Liver (tissue), 8 donors: ENCODE measurements at regions not wholly inside any gene's neighbourhood (a gene's known extent, or its start where the extent isn't known, plus 50 kb on each side); places are given as distances from the start of the nearest gene placed in this dataset.

ENCODE experiments used
- DNase-seq: peaks from one replicate; pipeline ENCODE4 v3.0.0-alpha.2; 2017; ENCODE audit warnings: low spot score
- H3K27ac ChIP-seq, 2 donors: one replicate each; pipeline ENCODE4 v1.7.0; 2013; ENCODE audit warnings: inconsistent platforms in 2 of 2, low read length in 2 of 2, control low read depth in 1 of 2, low read depth in 1 of 2, mild to moderate bottlenecking in 1 of 2
- H3K27me3 ChIP-seq, 4 donors: one replicate each; pipeline versions ENCODE4 v1.6.1 to v1.7.0; 2013; ENCODE audit warnings: low read length in 3 of 4, inconsistent platforms in 1 of 4, mild to moderate bottlenecking in 1 of 4, moderate library complexity in 1 of 4; ENCODE audit not compliant: control insufficient read depth in 4 of 4, insufficient read depth in 4 of 4
- H3K36me3 ChIP-seq, 4 donors: one replicate each; pipeline versions ENCODE4 v1.6.1 to v1.7.0; 2013; ENCODE audit warnings: low read length in 3 of 4, mild to moderate bottlenecking in 3 of 4, low read depth in 1 of 4, moderate library complexity in 1 of 4; ENCODE audit not compliant: control insufficient read depth in 4 of 4, insufficient read depth in 3 of 4
- H3K4me1 ChIP-seq, 4 donors: one replicate each; pipeline versions ENCODE4 v1.6.1 to v1.7.0; 2013; ENCODE audit warnings: low read length in 3 of 4, mild to moderate bottlenecking in 3 of 4, moderate library complexity in 1 of 4; ENCODE audit not compliant: control insufficient read depth in 4 of 4, insufficient read depth in 4 of 4
- H3K4me3 ChIP-seq, 3 donors: one replicate each; pipeline versions ENCODE4 v1.6.1 to v1.7.0; 2013; ENCODE audit warnings: low read length in 3 of 3, control low read depth in 1 of 3, low read depth in 1 of 3, mild to moderate bottlenecking in 1 of 3
- H3K9ac ChIP-seq, 2 donors: one replicate each; pipeline ENCODE4 v1.7.0; 2013; ENCODE audit warnings: low read length in 2 of 2, mild to moderate bottlenecking in 2 of 2, moderate library complexity in 2 of 2, control low read depth in 1 of 2, low read depth in 1 of 2
- H3K9me3 ChIP-seq, 4 donors: one replicate each; pipeline versions ENCODE4 v1.6.1 to v1.7.0; 2013; ENCODE audit warnings: low read length in 3 of 4; ENCODE audit not compliant: control insufficient read depth in 4 of 4
- ATF3 ChIP-seq: IDR thresholded peaks from 2 replicates; pipeline ENCODE4 v1.6.1; 2016; ENCODE audit warnings: antibody characterized with exemption
- CTCF ChIP-seq: fragments of 150-350 bp; IDR thresholded peaks from 2 replicates; pipeline ENCODE4 v1.5.1; 2017; ENCODE audit warnings: improper control_type of control experiment, low read depth, low read length; ENCODE audit not compliant: missing input control
- EGR1 ChIP-seq, 2 donors: IDR thresholded peaks; 2 replicates each; pipeline ENCODE4 v1.6.1; 2016 to 2018; ENCODE audit warnings: antibody characterized with exemption in 2 of 2, low read depth in 2 of 2
- FOXA1 ChIP-seq: IDR thresholded peaks from 2 replicates; pipeline ENCODE4 v1.6.1; 2016; ENCODE audit warnings: antibody characterized with exemption
- FOXA2 ChIP-seq: IDR thresholded peaks from 2 replicates; pipeline ENCODE4 v1.6.1; 2016; ENCODE audit warnings: antibody characterized with exemption
- GABPA ChIP-seq, 2 donors: IDR thresholded peaks in 1 of 2; conservative IDR thresholded peaks in 1 of 2; 2 replicates each; pipeline ENCODE4 v1.6.1; 2016; ENCODE audit warnings: antibody characterized with exemption in 2 of 2, mild to moderate bottlenecking in 1 of 2, moderate library complexity in 1 of 2
- HNF4A ChIP-seq, 2 donors: conservative IDR thresholded peaks; 2 replicates each; pipeline ENCODE4 v1.6.1; 2016; ENCODE audit warnings: antibody characterized with exemption in 2 of 2, mild to moderate bottlenecking in 2 of 2
- HNF4G ChIP-seq: IDR thresholded peaks from 2 replicates; pipeline ENCODE4 v1.6.1; 2016; ENCODE audit warnings: antibody characterized with exemption
- JUND ChIP-seq, 2 donors: IDR thresholded peaks; 2 replicates each; pipeline ENCODE4 v1.6.1; 2016; ENCODE audit warnings: antibody characterized with exemption in 2 of 2
- MAX ChIP-seq: IDR thresholded peaks from 2 replicates; pipeline ENCODE4 v1.6.1; 2016; ENCODE audit warnings: antibody characterized with exemption
- NR2F2 ChIP-seq: IDR thresholded peaks from 2 replicates; pipeline ENCODE4 v1.6.1; 2016; ENCODE audit warnings: antibody characterized with exemption
- RAD21 ChIP-seq, 2 donors: IDR thresholded peaks; 2 replicates each; pipeline ENCODE4 v1.6.1; 2016; ENCODE audit warnings: antibody characterized with exemption in 2 of 2, mild to moderate bottlenecking in 2 of 2
- REST ChIP-seq: IDR thresholded peaks from 2 replicates; pipeline ENCODE4 v1.6.1; 2016; ENCODE audit warnings: antibody characterized with exemption, mild to moderate bottlenecking
- RXRA ChIP-seq, 2 donors: IDR thresholded peaks; 2 replicates each; pipeline ENCODE4 v1.6.1; 2017 to 2018; ENCODE audit warnings: antibody characterized with exemption in 2 of 2, mild to moderate bottlenecking in 1 of 2
- SP1 ChIP-seq: IDR thresholded peaks from 2 replicates; pipeline ENCODE4 v1.6.1; 2018; ENCODE audit warnings: antibody characterized with exemption, mild to moderate bottlenecking
- TAF1 ChIP-seq: conservative IDR thresholded peaks from 2 replicates; pipeline ENCODE4 v1.6.1; 2016; ENCODE audit warnings: antibody characterized with exemption, mild to moderate bottlenecking
- YY1 ChIP-seq: IDR thresholded peaks from 2 replicates; pipeline ENCODE4 v1.6.1; 2016; ENCODE audit warnings: antibody characterized with exemption, mild to moderate bottlenecking
- ZBTB33 ChIP-seq: IDR thresholded peaks from 2 replicates; pipeline ENCODE4 v1.6.1; 2016; ENCODE audit warnings: antibody characterized with exemption
- WGBS: extraction: QIAGEN DNeasy Blood & Tissue Kit; methylation state at CpG from one replicate; pipeline ENCODE4 v1.1.7; 2013; 5-methylcytosine and 5-hydroxymethylcytosine counted together
- donor health status: healthy.
- donor health status: healthy.
- donor health status: healthy.
- donor health status: healthy.
- donor health status: healthy.

GRCh38 chrX:46306103-46306502 is 239.1 kb downstream of the ZNF674 start:
- Histone ChIP-seq H3K4me3 (no peak overlapping the region), H3K4me1 (no peaks in the 10 kb centered on the region), H3K27me3 (peaks cover 0 to 3% (median 0%) of the 10 kb centered on the region in 4 donors), H3K27ac (no peak overlapping the region), H3K9ac (no peak overlapping the region), H3K36me3 (no peaks in the 10 kb centered on the region), H3K9me3 (peaks cover 0 to 3% (median 0%) of the 10 kb centered on the region in 4 donors)
- no peak for DNase-seq
- no peak for TF ChIP-seq RAD21 (IDR thresholded peaks at IDR 0.05)
- no peak for TF ChIP-seq YY1
- no peak for TF ChIP-seq CTCF
- TF ChIP-seq TAF1 = no peak
- TF ChIP-seq FOXA2 = no peak
- no peak for TF ChIP-seq FOXA1
- TF ChIP-seq JUND (IDR thresholded peaks at IDR 0.05) = no peak
- TF ChIP-seq MAX = no peak
- TF ChIP-seq HNF4G = no peak
- no peak for TF ChIP-seq REST
- TF ChIP-seq RXRA (IDR thresholded peaks at IDR 0.05) = no peak
- no peak for TF ChIP-seq EGR1 (IDR thresholded peaks at IDR 0.05; ENCODE audit: low read depth in 2 of 2)
- no peak for TF ChIP-seq ZBTB33
- TF ChIP-seq HNF4A (conservative IDR thresholded peaks at IDR 0.05) = no peak
- TF ChIP-seq NR2F2 = no peak
- no peak for TF ChIP-seq SP1
- WGBS = 65% methylated on average over 3 of the region's 3 CpGs

GRCh38 chrX:46305431-46305830 is 239.8 kb downstream of the ZNF674 start:
- Histone ChIP-seq H3K9ac (no peak overlapping the region), H3K4me1 (no peaks in the 10 kb centered on the region), H3K36me3 (no peaks in the 10 kb centered on the region), H3K27ac (no peak overlapping the region), H3K27me3 (peaks cover 0 to 3% (median 0%) of the 10 kb centered on the region in 4 donors), H3K9me3 (peaks cover 0 to 3% (median 0%) of the 10 kb centered on the region in 4 donors), H3K4me3 (no peak overlapping the region)
- DNase-seq = no peak
- 74% methylated on average over 2 of the region's 2 CpGs for WGBS
- TF ChIP-seq HNF4G (no peak), ATF3 (no peak), JUND (IDR thresholded peaks at IDR 0.05) (no peak), HNF4A (conservative IDR thresholded peaks at IDR 0.05) (no peak), EGR1 (IDR thresholded peaks at IDR 0.05; ENCODE audit: low read depth in 2 of 2) (no peak), RAD21 (IDR thresholded peaks at IDR 0.05) (no peak), YY1 (no peak), REST (no peak), RXRA (IDR thresholded peaks at IDR 0.05) (no peak), SP1 (no peak), TAF1 (no peak), GABPA (IDR thresholded peaks at IDR 0.05 in 1 of 2, conservative IDR thresholded peaks at IDR 0.05 in 1 of 2) (no peak), CTCF (no peak), MAX (no peak)
